ENCODE measurements at regions not wholly inside any gene's neighbourhood (a gene's known extent, or its start where the extent isn't known, plus 50 kb on each side); places are given as distances from the start of the nearest gene placed in this dataset.

GRCh38 chr15:88365124-88365523 is 102.1 kb downstream of the MRPL46 start (continued):
- TF ChIP-seq EGR1 (IDR thresholded peaks at IDR 0.05; ENCODE audit: borderline replicate concordance, low read depth, low read length) (no peak), KDM4A (IDR thresholded peaks at IDR 0.05; ENCODE audit: low read depth, low read length, severe bottlenecking) (no peak)
